ENCODE measurements at regions not wholly inside any gene's neighbourhood (a gene's known extent, or its start where the extent isn't known, plus 50 kb on each side); places are given as distances from the start of the nearest gene placed in this dataset.

- H3K27ac Mint-ChIP-seq = no peak overlapping the region
- no peaks in the 10 kb centered on the region for H3K27me3 Mint-ChIP-seq
- no peak overlapping the region for H3K4me3 Mint-ChIP-seq
- no peaks in the 10 kb centered on the region for H3K36me3 Mint-ChIP-seq
- CTCF ChIA-PET = no interaction called here
- no peak for DNase-seq
- peaks cover 3% of the 10 kb centered on the region for H3K9me3 Mint-ChIP-seq
- H3K4me1 Mint-ChIP-seq = no peaks in the 10 kb centered on the region
Measured at GRCh38 chr13:63086286-63086685, 1670.6 kb upstream of the PCDH20 start.

- DNase-seq = no peak
- Mint-ChIP-seq H3K36me3 (no peaks in the 10 kb centered on the region), H3K9me3 (peaks cover 5% of the 10 kb centered on the region), H3K4me3 (no peak overlapping the region), H3K27me3 (no peaks in the 10 kb centered on the region), H3K27ac (no peak overlapping the region), H3K4me1 (no peaks in the 10 kb centered on the region)
- CTCF ChIA-PET = no interaction called here
Measured at GRCh38 chr13:63085851-63086250, 1670.2 kb upstream of the PCDH20 start.

GRCh38 chr13:63081400-63082014 is 1665.9 kb upstream of the PCDH20 start:
- no peaks in the 10 kb centered on the region for H3K36me3 Mint-ChIP-seq
- no peak overlapping the region for H3K4me3 Mint-ChIP-seq
- no peaks in the 10 kb centered on the region for H3K4me1 Mint-ChIP-seq
- CTCF ChIA-PET = no interaction called here
- no peak overlapping the region for H3K27ac Mint-ChIP-seq
- peaks cover 5% of the 10 kb centered on the region for H3K9me3 Mint-ChIP-seq
- no peaks in the 10 kb centered on the region for H3K27me3 Mint-ChIP-seq
- DNase-seq = no peak

DNA sequence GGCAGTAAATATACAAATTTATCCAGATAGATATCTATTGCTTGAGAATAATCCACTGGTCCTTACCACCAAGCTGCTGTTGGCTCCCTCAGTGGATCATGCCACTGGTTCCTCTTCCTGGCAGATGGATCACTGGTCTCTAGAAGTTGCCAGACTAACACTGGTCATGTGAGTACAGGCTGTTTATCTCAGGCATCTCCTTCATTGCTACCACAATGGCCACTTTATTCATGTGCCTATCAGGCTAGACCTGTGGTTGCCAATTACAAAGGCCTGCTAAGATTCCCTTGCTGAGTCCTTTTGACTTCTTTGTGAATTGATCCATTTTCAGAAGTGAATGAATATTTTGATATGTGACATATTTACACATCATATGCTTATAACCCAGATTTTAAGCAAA is 1659.5 kb upstream of the PCDH20 start:
- CTCF ChIA-PET = no interaction called here
- no peak for DNase-seq
- Mint-ChIP-seq H3K4me1 (no peaks in the 10 kb centered on the region), H3K27ac (no peak overlapping the region), H3K9me3 (peaks cover 1% of the 10 kb centered on the region), H3K36me3 (no peaks in the 10 kb centered on the region), H3K4me3 (no peak overlapping the region), H3K27me3 (no peaks in the 10 kb centered on the region)

GRCh38 chr13:63050287-63050686 is 1634.6 kb upstream of the PCDH20 start:
- H3K4me3 Mint-ChIP-seq = no peak overlapping the region
- H3K27me3 Mint-ChIP-seq = no peaks in the 10 kb centered on the region
- H3K27ac Mint-ChIP-seq = no peak overlapping the region
- H3K9me3 Mint-ChIP-seq = peaks cover 8% of the 10 kb centered on the region
- CTCF ChIA-PET = no interaction called here
- DNase-seq = no peak
- H3K4me1 Mint-ChIP-seq = no peaks in the 10 kb centered on the region
- no peaks in the 10 kb centered on the region for H3K36me3 Mint-ChIP-seq

DNA sequence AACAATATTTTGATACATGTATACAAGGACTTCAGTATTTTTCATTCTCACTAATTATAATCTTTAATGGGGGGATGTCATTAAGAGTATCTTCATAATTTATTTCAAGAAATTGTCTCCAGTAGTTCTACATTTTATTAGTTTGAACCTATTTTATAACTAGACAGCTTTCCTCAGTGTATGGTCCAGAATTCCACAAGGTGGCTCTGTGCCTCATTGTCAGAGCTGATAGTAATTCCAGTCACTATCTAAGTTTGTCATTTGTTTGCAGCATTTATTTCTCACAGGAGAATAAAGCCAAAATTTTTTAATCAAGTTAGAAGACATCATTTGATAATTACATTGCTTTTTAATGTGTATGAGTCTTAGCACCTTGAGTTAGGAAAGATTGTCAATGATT is 1633.0 kb upstream of the PCDH20 start:
- Mint-ChIP-seq H3K36me3 (no peaks in the 10 kb centered on the region), H3K4me1 (no peaks in the 10 kb centered on the region), H3K27me3 (no peaks in the 10 kb centered on the region), H3K9me3 (peaks cover 6% of the 10 kb centered on the region), H3K4me3 (no peak overlapping the region), H3K27ac (no peak overlapping the region)
- CTCF ChIA-PET = no interaction called here
- no peak for DNase-seq

DNA sequence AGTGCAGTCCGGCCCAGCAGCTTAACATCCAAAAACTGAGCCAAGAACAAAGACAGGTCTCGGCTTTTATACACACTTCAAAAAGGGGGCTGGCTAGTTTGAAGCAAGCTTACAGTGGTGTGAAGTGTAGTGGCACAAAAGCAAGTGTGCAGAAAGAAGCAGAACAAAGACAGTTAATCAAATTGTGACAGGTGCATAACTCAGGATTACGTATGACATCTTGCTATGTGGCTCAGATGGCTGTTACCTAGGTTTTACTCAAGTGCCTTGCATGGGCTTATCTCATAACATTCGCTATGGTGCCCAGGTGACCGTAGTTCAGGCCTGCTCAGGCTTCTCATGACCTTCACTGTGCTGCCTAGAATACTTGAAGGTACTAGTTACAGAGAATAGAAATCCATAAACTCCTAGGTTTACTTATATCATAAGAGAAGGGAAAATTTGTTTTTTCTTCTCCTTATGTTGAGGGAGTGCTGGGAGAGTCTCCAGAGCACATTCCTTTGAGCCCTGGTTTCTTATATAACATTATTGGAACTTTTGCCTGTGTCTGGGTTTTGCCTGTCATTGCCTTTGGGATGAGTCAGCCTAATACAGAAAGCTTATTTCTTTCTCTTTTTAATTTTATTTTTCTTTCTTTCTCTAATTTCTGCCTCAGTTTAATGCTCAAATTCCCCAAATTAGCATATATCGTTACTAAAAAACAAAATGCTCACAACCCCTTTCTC is 1629.1 kb upstream of the PCDH20 start:
- CTCF ChIA-PET = no interaction called here
- Mint-ChIP-seq H3K9me3 (peaks cover 10% of the 10 kb centered on the region), H3K27ac (no peak overlapping the region), H3K4me1 (no peaks in the 10 kb centered on the region), H3K4me3 (no peak overlapping the region), H3K27me3 (no peaks in the 10 kb centered on the region), H3K36me3 (no peaks in the 10 kb centered on the region)
- no peak for DNase-seq

DNA sequence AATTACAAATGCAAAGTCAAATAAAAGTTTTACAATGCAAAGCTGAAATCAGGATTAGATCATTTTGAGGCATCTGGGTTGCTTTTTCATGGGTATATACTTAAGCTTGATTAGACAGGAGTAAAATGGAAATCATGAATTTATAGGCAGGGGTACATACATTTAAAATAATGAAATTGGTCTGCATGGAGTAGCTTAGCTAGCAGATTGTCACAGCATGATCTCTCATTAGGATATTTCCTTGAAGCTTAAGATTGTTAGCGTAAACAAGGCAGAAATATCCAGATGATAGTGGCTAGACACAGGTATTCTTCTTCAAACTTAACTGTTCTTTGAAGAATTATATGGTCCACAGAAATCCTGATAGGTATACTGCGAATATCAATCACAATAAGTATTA is 1627.0 kb upstream of the PCDH20 start:
- H3K9me3 Mint-ChIP-seq = peaks cover 10% of the 10 kb centered on the region
- no peak for DNase-seq

DNA sequence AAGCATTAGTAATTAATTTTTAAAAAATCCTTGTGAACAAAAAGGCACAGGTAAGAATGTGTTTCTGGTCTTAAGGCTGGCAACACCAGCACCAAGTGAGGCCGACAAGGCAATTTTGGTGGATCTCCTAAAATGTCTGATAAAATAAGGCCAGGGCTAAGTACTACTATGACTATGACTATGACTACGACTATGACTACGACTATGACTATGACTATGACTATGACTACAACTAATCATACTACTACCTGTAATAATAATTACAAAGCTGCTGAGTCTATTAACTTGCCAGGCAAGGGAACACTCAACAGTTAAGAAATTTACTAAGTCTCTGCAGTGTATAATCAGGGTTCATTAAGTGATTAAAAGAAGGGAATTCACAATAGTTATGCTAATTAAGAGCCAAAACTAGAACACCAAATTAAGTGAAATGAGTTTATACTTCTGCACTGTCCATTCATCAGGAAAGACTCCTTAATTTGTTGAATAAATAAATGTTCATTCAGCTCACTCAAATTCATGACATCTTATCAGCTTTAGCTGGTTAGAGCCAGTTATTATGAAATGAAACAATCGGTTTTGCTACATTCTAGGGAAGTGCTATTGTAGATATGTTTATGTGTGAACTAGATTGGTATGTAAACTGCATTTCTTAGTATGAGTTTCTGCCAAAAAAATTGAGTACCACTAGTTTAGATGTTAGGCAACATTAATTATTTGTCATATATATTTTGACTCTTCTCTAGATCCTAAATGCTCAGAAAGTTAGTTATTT is 1626.2 kb upstream of the PCDH20 start:
- no peaks in the 10 kb centered on the region for H3K4me1 Mint-ChIP-seq
- H3K9me3 Mint-ChIP-seq = peaks cover 12% of the 10 kb centered on the region
- CTCF ChIA-PET = no interaction called here
- no peak overlapping the region for H3K27ac Mint-ChIP-seq
- no peaks in the 10 kb centered on the region for H3K36me3 Mint-ChIP-seq
- no peak for DNase-seq
- H3K27me3 Mint-ChIP-seq = no peaks in the 10 kb centered on the region
- H3K4me3 Mint-ChIP-seq = no peak overlapping the region

More for the DNA sequence above, 1627.0 kb upstream of the PCDH20 start:
- no peak overlapping the region for H3K27ac Mint-ChIP-seq
- no peaks in the 10 kb centered on the region for H3K36me3 Mint-ChIP-seq
- H3K4me3 Mint-ChIP-seq = no peak overlapping the region
- H3K27me3 Mint-ChIP-seq = no peaks in the 10 kb centered on the region
- no peaks in the 10 kb centered on the region for H3K4me1 Mint-ChIP-seq
- CTCF ChIA-PET = no interaction called here

DNA sequence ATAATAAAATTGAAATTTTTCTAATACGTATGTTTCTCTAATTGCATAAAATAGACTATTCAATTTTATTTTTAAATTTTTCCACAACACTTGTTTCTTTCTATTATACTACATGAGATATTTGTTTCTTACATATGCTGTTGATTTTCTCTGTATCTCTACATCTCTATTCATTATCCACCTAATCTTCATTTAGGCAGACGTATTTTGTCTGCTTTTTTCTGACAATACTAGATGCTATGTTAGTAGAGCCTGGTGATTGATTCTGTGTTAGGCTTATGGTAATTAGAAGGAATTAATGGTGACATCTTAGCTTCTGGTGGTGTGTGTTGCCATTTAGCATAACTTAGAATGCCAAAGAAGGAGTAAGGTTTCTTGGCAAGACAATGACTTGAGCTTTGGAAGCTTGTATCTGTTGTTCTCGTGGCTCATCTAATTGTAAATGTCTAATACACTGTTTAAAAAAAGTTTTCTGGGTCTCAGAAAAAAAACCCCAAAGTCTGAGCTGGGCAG is 1610.7 kb upstream of the PCDH20 start:
- H3K27ac Mint-ChIP-seq = no peak overlapping the region
- CTCF ChIA-PET = interaction anchor here (0.7 kb wide), 1 partner anchor 1079 kb away, joined by 4 read pairs; no protein-coding TSS in a partner anchor
- no peaks in the 10 kb centered on the region for H3K4me1 Mint-ChIP-seq
- H3K36me3 Mint-ChIP-seq = no peaks in the 10 kb centered on the region
- DNase-seq = no peak
- H3K27me3 Mint-ChIP-seq = no peaks in the 10 kb centered on the region
- H3K4me3 Mint-ChIP-seq = no peak overlapping the region
- H3K9me3 Mint-ChIP-seq = peaks cover 3% of the 10 kb centered on the region

- H3K4me1 Mint-ChIP-seq = no peaks in the 10 kb centered on the region
- no peaks in the 10 kb centered on the region for H3K36me3 Mint-ChIP-seq
- no peaks in the 10 kb centered on the region for H3K27me3 Mint-ChIP-seq
- DNase-seq = no peak
- no peak overlapping the region for H3K4me3 Mint-ChIP-seq
- H3K27ac Mint-ChIP-seq = no peak overlapping the region
- CTCF ChIA-PET = no interaction called here
- peaks cover 3% of the 10 kb centered on the region for H3K9me3 Mint-ChIP-seq
Measured at GRCh38 chr13:63025741-63026140, 1610.1 kb upstream of the PCDH20 start.

DNA sequence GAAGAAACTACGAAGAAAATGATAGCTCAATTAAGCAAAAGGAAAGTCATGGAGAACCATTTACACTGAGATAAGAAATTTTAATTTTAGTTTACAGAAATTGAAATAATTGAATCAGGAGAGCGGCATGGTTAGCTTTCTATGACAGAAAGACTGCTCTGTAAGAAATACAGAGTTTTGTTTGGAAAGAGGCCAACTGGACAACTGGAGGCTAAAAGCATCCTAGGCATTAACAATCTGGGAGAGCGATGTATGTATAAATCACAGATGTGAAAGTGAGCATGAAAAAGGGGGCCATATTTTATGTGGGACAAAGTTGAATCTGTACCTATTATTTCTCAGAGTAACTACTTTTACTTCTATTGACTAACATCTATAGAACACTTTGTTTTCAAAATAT is 1608.8 kb upstream of the PCDH20 start:
- H3K36me3 Mint-ChIP-seq = no peaks in the 10 kb centered on the region
- no peak for DNase-seq

DNA sequence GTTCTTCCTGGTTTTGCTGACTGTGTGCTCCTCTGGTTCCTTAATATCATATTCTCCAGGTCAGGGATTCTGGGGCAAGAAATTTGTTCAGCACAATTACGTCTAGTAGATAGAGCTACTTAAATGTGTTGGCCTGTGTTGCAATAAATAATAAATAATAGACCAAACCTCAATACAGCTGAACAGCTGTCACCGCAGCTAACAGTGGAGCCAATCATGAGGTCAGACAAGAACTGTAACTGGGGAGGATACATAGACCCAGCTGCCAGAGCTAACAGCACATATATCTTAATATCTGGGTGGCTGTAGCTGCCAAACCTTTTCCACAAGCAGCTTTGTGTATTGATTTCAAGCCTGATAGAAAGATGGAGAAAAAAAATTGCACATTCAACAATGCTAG is 1596.3 kb upstream of the PCDH20 start:
- Mint-ChIP-seq H3K4me3 (no peak overlapping the region), H3K27ac (no peak overlapping the region), H3K9me3 (peaks cover 26% of the 10 kb centered on the region), H3K27me3 (no peaks in the 10 kb centered on the region), H3K4me1 (no peaks in the 10 kb centered on the region), H3K36me3 (no peaks in the 10 kb centered on the region)
- no peak for DNase-seq
- CTCF ChIA-PET = no interaction called here

More for the DNA sequence above, 1608.8 kb upstream of the PCDH20 start:
- H3K27ac Mint-ChIP-seq = no peak overlapping the region
- no peaks in the 10 kb centered on the region for H3K27me3 Mint-ChIP-seq
- CTCF ChIA-PET = no interaction called here
- H3K4me1 Mint-ChIP-seq = no peaks in the 10 kb centered on the region
- no peak overlapping the region for H3K4me3 Mint-ChIP-seq
- H3K9me3 Mint-ChIP-seq = no peaks in the 10 kb centered on the region

- CTCF ChIA-PET = no interaction called here
- DNase-seq = no peak
- H3K4me3 Mint-ChIP-seq = no peak overlapping the region
- H3K36me3 Mint-ChIP-seq = no peaks in the 10 kb centered on the region
- peaks cover 33% of the 10 kb centered on the region for H3K9me3 Mint-ChIP-seq
- H3K4me1 Mint-ChIP-seq = no peaks in the 10 kb centered on the region
- no peaks in the 10 kb centered on the region for H3K27me3 Mint-ChIP-seq
- H3K27ac Mint-ChIP-seq = no peak overlapping the region
Measured at GRCh38 chr13:63010072-63010658, 1594.5 kb upstream of the PCDH20 start.

Data from activated naive CD4-positive, alpha-beta T cell treated with anti-CD3 and anti-CD28 coated beads, Interleukin-2, amount 10 ng/mL, durations not matched to agents 7 days and 5 days (primary cell).